Left ventricle myocardium inferior (tissue), 1 donor: ENCODE measurements at regions not wholly inside any gene's neighbourhood (a gene's known extent, or its start where the extent isn't known, plus 50 kb on each side); places are given as distances from the start of the nearest gene placed in this dataset.
"Not testable (repeated sequence)": the region's sequence is repeated elsewhere in the genome, so short reads cannot be mapped to it uniquely, and the experiment has no call there.

Source experiments
- DNase-seq: peaks from one replicate; pipeline ENCODE4 v3.0.0-alpha.2; 2020
- H3K27ac ChIP-seq: fragments of 200-600 bp; replicated peaks from 2 replicates; pipeline ENCODE4 v1.8.0; 2021
- H3K27me3 ChIP-seq: fragments of 200-600 bp; 2 replicates; pipeline ENCODE4 v1.8.0; 2021; ENCODE audit warnings: low read depth
- H3K36me3 ChIP-seq: fragments of 200-600 bp; 2 replicates; pipeline ENCODE4 v1.8.0; 2021
- H3K4me1 ChIP-seq: fragments of 200-600 bp; 2 replicates; pipeline ENCODE4 v1.8.0; 2021
- H3K4me3 ChIP-seq: fragments of 200-600 bp; 2 replicates; pipeline ENCODE4 v1.8.0; 2021; ENCODE audit warnings: mild to moderate bottlenecking, moderate library complexity
- H3K9me3 ChIP-seq: fragments of 200-600 bp; replicated peaks from 2 replicates; pipeline ENCODE4 v1.8.0; 2021
- intact Hi-C: fragments of 100-400 bp; cut with micrococcal nuclease; formaldehyde crosslinking; loops from one replicate; pipeline ENCODE4 v1.11.0; 2022
- TF ChIP-seq, protein P1 (sequence below): fragments of 200-600 bp; IDR thresholded peaks from 2 replicates; pipeline ENCODE4 v1.8.0; 2021; ENCODE audit warnings: antibody characterized with exemption, mild to moderate bottlenecking, borderline replicate concordance
- donor health status: DM: no; HTN: yes; CAD: no; lungs with severe emphysema.

DNA sequence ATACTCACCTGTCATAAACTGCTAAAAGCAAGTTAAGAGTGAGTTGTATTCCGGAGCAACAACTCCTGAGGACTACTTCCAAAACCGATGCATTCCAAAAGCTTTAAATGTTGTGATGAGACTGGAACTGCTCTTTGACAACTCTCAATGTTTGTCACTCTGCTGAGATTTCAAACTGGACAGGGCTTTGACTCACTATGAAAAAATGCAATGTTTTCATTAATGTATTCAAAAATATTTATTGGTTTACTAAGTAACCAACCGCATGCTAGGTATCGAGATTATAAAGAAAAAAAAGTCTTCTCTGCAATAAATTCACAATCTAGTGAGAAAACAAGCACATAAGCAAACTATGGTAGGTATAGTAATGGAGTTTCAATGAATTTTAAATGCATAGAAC is 107.9 kb upstream of the GNAI1 start:
- Histone ChIP-seq H3K9me3 (peaks cover 28% of the 10 kb centered on the region), H3K36me3 (no peaks in the 10 kb centered on the region), H3K27me3 (no peaks in the 10 kb centered on the region), H3K4me1 (no peaks in the 10 kb centered on the region), H3K4me3 (no peak overlapping the region), H3K27ac (no peak overlapping the region)
- no peak for DNase-seq
- intact Hi-C loops = no loop called here
- TF ChIP-seq, protein P1, sequence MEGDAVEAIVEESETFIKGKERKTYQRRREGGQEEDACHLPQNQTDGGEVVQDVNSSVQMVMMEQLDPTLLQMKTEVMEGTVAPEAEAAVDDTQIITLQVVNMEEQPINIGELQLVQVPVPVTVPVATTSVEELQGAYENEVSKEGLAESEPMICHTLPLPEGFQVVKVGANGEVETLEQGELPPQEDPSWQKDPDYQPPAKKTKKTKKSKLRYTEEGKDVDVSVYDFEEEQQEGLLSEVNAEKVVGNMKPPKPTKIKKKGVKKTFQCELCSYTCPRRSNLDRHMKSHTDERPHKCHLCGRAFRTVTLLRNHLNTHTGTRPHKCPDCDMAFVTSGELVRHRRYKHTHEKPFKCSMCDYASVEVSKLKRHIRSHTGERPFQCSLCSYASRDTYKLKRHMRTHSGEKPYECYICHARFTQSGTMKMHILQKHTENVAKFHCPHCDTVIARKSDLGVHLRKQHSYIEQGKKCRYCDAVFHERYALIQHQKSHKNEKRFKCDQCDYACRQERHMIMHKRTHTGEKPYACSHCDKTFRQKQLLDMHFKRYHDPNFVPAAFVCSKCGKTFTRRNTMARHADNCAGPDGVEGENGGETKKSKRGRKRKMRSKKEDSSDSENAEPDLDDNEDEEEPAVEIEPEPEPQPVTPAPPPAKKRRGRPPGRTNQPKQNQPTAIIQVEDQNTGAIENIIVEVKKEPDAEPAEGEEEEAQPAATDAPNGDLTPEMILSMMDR = no peak

- intact Hi-C loops, DNase-seq: not testable (repeated sequence)
- H3K9me3 ChIP-seq = peaks cover 17% of the 10 kb centered on the region
Measured at GRCh38 chr7:80020277-80020676, 114.4 kb upstream of the GNAI1 start.

DNA sequence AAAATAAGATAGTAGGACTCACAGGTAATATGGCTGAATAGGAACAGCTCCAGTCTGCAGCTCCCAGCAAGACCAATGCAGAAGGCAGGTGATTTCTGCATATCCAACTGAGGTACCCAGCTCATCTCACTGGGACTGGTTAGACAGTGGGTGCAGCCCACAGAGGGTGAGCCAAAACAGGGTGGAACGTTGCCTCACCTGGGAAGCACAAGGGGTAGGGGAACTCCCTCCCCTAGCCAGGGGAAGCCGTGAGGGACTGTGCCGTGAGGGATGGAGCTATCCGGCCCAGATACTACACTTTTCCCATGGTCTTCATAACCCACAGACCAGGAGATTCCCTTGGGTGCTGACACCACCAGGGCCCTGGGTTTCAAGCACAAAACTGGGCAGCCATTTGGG is 114.8 kb upstream of the GNAI1 start:
- intact Hi-C loops, H3K27ac ChIP-seq, H3K4me3 ChIP-seq, DNase-seq, H3K4me1 ChIP-seq, H3K36me3 ChIP-seq: not testable (repeated sequence)
- Histone ChIP-seq H3K27me3 (peaks cover 17% of the 10 kb centered on the region), H3K9me3 (peaks cover 13% of the 10 kb centered on the region)

More at GRCh38 chr7:80020277-80020676, 114.4 kb upstream of the GNAI1 start:
- not testable (repeated sequence) for H3K4me1 ChIP-seq, H3K36me3 ChIP-seq, H3K27ac ChIP-seq, H3K4me3 ChIP-seq
- peaks cover 17% of the 10 kb centered on the region for H3K27me3 ChIP-seq

GRCh38 chr7:80018941-80019808 is 115.5 kb upstream of the GNAI1 start:
- Histone ChIP-seq H3K36me3 (no peaks in the 10 kb centered on the region), H3K4me3 (no peak overlapping the region), H3K9me3 (peaks cover 7% of the 10 kb centered on the region), H3K27me3 (peaks cover 17% of the 10 kb centered on the region), H3K27ac (no peak overlapping the region), H3K4me1 (no peaks in the 10 kb centered on the region)
- DNase-seq = no peak
- intact Hi-C loops = no loop called here
- TF ChIP-seq, protein P1 = peak; percentile 85

DNA sequence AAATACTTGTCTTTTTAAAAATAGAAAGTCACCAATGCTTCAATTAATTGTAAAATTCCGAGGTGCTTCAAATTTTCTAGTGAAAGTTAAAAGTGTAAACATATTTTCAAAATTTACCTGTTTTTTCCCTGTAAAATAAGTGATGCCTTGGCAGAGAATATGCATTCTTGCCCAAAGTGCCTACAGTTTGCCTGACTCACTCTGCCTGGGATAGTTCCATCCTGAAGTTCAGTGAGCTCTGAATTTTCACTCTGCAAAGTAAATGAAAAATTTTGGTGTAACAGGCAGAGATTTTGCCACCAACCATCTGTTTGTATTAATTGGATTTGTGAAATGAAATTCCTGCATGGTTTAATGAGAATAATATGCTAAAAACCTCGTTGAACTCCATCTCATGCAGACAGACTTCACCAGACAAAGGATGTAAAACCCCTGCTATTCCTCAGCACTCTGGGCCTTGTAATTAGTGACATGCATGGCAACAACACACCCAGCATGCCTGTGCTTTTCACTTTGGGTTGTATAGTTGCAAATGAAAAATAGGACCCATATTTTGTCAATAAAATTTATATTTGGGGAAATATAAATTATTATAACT is 117.4 kb upstream of the GNAI1 start:
- intact Hi-C loops = no loop called here
- TF ChIP-seq, protein P1 = no peak
- no peak overlapping the region for H3K27ac ChIP-seq

GRCh38 chr7:80014511-80014910 is 120.1 kb upstream of the GNAI1 start:
- no peak for DNase-seq
- no peaks in the 10 kb centered on the region for H3K4me1 ChIP-seq
- no peaks in the 10 kb centered on the region for H3K36me3 ChIP-seq
- H3K4me3 ChIP-seq = no peak overlapping the region
- TF ChIP-seq, protein P1 = no peak
- intact Hi-C loops = no loop called here
- no peaks in the 10 kb centered on the region for H3K9me3 ChIP-seq
- peaks cover 2% of the 10 kb centered on the region for H3K27me3 ChIP-seq
- H3K27ac ChIP-seq = no peak overlapping the region

More for the DNA sequence above, 117.4 kb upstream of the GNAI1 start:
- Histone ChIP-seq H3K4me1 (no peaks in the 10 kb centered on the region), H3K4me3 (no peak overlapping the region), H3K9me3 (no peaks in the 10 kb centered on the region), H3K27me3 (peaks cover 17% of the 10 kb centered on the region), H3K36me3 (no peaks in the 10 kb centered on the region)
- DNase-seq = no peak
